Thymus (tissue), 11 donors: ENCODE measurements at regions not wholly inside any gene's neighbourhood (a gene's known extent, or its start where the extent isn't known, plus 50 kb on each side); places are given as distances from the start of the nearest gene placed in this dataset.

ENCODE experiments used
- DNase-seq, 9 donors: peaks; one replicate each; pipeline ENCODE4 v3.0.0-alpha.2; 2013; ENCODE audit warnings: low spot score in 9 of 9, low read depth in 6 of 9, missing footprints in 1 of 9
- H3K27ac ChIP-seq, 2 donors: one replicate each; pipeline ENCODE4 v1.5.1; 2013; ENCODE audit warnings: control low read depth in 1 of 2, low read depth in 1 of 2, low read length in 1 of 2, mild to moderate bottlenecking in 1 of 2, moderate library complexity in 1 of 2
- H3K27me3 ChIP-seq, 2 donors: one replicate each; pipeline ENCODE4 v1.5.1; 2013; ENCODE audit warnings: low read length in 1 of 2; ENCODE audit not compliant: control insufficient read depth in 2 of 2, insufficient read depth in 1 of 2
- H3K36me3 ChIP-seq, 2 donors: one replicate each; pipeline ENCODE4 v1.5.1; 2013; ENCODE audit warnings: low read length in 1 of 2, mild to moderate bottlenecking in 1 of 2, moderate library complexity in 1 of 2; ENCODE audit not compliant: control insufficient read depth in 2 of 2, insufficient read depth in 2 of 2
- H3K4me1 ChIP-seq, 2 donors: one replicate each; pipeline ENCODE4 v1.5.1; 2013; ENCODE audit warnings: low read length in 2 of 2; ENCODE audit not compliant: control insufficient read depth in 2 of 2, insufficient read depth in 2 of 2
- H3K4me3 ChIP-seq, 2 donors: one replicate each; pipeline ENCODE4 v1.5.1; 2013; ENCODE audit warnings: low read length in 2 of 2, control low read depth in 1 of 2, mild to moderate bottlenecking in 1 of 2
- H3K9me3 ChIP-seq, 2 donors: one replicate each; pipeline ENCODE4 v1.5.1; 2013; ENCODE audit warnings: low read length in 1 of 2, mild to moderate bottlenecking in 1 of 2; ENCODE audit not compliant: control insufficient read depth in 2 of 2, insufficient read depth in 1 of 2
- WGBS: extraction: QIAGEN DNeasy Blood & Tissue Kit; methylation state at CpG from one replicate; pipeline ENCODE4 v1.1.7; 2013; 5-methylcytosine and 5-hydroxymethylcytosine counted together
- donor health status: healthy.

DNA sequence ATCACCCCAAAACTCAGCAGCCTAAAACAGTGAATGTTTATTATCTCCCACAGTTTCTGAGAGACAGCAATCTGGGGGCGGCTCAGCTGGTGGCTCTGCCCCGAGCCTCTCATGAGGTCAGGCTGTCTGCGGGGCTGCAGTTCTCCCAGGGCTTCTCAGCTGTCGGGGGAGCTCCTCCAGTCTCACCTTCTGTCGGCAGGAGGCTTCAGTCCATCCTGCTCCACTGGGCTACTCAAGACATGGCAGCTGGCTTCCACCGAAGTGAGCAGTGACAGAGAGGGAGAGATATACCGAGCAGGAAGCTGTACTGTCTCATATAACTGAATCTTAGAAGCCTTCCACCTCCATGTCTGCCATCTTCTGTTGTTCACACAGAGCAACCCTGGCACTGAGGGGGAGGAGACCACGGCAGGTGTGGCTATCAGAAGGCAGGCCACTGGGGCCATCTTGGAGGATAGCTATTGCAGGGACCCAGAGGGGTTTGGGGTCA lies 72.8 kb upstream of the ITGA11 start:
- no peak overlapping the region for H3K4me3 ChIP-seq
- H3K36me3 ChIP-seq, result no peaks in the 10 kb centered on the region
- H3K27me3 ChIP-seq, result no peaks in the 10 kb centered on the region
- no peak overlapping the region for H3K27ac ChIP-seq
- H3K9me3 ChIP-seq, result no peaks in the 10 kb centered on the region
- WGBS, result 67% methylated on average over 8 of the region's 8 CpGs
- DNase-seq, result no peak
- H3K4me1 ChIP-seq, result peaks cover 0 to 11% of the 10 kb centered on the region in 2 donors

- Histone ChIP-seq H3K36me3 (no peaks in the 10 kb centered on the region), H3K27me3 (no peaks in the 10 kb centered on the region), H3K27ac (no peak overlapping the region), H3K4me1 (peaks cover 0 to 11% of the 10 kb centered on the region in 2 donors), H3K4me3 (no peak overlapping the region), H3K9me3 (no peaks in the 10 kb centered on the region)
- DNase-seq, result no peak
- 99% methylated on average over 2 of the region's 2 CpGs for WGBS
Observed at GRCh38 chr15:68506071-68506470, 72.7 kb upstream of the CORO2B start.

GRCh38 chr15:68507447-68507846 lies 71.3 kb upstream of the CORO2B start:
- Histone ChIP-seq H3K4me3 (no peak overlapping the region), H3K27ac (no peak overlapping the region), H3K36me3 (no peaks in the 10 kb centered on the region), H3K4me1 (peaks cover 0 to 11% of the 10 kb centered on the region in 2 donors), H3K27me3 (no peaks in the 10 kb centered on the region), H3K9me3 (no peaks in the 10 kb centered on the region)
- 99% methylated on average over 2 of the region's 2 CpGs for WGBS
- no peak for DNase-seq

DNA sequence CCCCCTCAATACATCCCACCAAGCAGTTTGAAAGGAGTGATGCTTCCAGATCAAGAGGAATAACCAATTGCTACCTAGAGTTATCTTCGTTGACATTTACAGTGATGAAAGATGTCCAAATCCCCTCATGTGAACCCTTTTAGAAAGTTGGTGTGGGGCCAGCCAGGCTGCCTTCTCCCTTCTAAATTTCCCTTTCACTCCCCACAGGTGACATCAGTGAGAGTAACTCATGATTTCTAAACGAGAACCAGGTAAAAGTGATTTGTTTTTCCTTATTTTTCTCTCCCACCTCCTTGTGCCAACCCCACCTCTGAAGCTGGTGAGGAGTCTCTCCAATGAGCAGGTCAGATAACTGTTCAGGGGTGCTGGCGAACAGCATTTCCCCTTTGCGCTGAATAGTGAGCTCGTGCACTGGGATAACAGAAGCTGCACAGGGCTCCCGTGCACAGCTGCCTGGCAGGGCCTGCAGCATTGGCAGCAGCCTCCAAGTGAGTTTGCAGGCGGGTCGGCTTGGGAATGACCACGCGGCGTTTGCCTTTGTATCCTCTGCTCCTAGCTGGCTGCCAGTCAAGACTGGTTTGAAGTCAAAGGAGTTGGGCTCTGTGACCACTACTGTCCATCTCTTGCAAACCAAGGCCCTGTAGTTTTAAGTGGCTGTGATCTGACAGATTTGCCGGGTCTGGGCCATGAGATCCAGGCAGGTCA lies 70.2 kb upstream of the CORO2B start:
- WGBS, result 94% methylated on average over 12 of the region's 12 CpGs
- Histone ChIP-seq H3K4me1 (peaks cover 0 to 11% of the 10 kb centered on the region in 2 donors), H3K4me3 (no peak overlapping the region), H3K27ac (no peak overlapping the region), H3K9me3 (no peaks in the 10 kb centered on the region), H3K27me3 (no peaks in the 10 kb centered on the region), H3K36me3 (no peaks in the 10 kb centered on the region)
- DNase-seq, result no peak

DNA sequence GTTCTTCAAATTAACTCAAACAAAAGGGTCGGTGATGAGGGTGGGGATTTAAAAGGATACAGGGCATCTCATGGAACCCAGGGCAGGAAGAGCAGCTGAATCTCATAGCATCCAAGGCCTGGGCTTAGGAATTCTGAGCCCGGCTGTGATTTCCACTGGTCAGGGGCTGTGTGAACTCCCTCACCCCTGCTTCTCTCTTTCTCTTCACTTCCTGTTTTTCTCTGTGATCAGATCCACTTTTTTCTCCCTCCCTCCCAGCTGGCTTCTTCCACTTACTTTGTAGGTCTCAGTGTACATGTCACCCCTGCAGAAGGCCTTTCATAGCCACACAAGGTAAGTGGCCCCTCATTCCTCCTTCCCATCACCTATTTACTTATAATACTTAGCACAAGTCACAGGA lies 68.2 kb upstream of the CORO2B start:
- Histone ChIP-seq H3K27me3 (no peaks in the 10 kb centered on the region), H3K27ac (no peak overlapping the region), H3K4me3 (no peak overlapping the region), H3K4me1 (no peaks in the 10 kb centered on the region), H3K36me3 (no peaks in the 10 kb centered on the region), H3K9me3 (no peaks in the 10 kb centered on the region)
- WGBS, result 93% methylated on average over 2 of the region's 2 CpGs
- no peak for DNase-seq

GRCh38 chr15:68511073-68511991 lies 67.5 kb upstream of the CORO2B start:
- no peaks in the 10 kb centered on the region for H3K4me1 ChIP-seq
- no peaks in the 10 kb centered on the region for H3K27me3 ChIP-seq
- no peak for DNase-seq
- no peak overlapping the region for H3K4me3 ChIP-seq
- 91% methylated on average over 12 of the region's 12 CpGs for WGBS
- no peak overlapping the region for H3K27ac ChIP-seq
- H3K9me3 ChIP-seq, result no peaks in the 10 kb centered on the region
- no peaks in the 10 kb centered on the region for H3K36me3 ChIP-seq

DNA sequence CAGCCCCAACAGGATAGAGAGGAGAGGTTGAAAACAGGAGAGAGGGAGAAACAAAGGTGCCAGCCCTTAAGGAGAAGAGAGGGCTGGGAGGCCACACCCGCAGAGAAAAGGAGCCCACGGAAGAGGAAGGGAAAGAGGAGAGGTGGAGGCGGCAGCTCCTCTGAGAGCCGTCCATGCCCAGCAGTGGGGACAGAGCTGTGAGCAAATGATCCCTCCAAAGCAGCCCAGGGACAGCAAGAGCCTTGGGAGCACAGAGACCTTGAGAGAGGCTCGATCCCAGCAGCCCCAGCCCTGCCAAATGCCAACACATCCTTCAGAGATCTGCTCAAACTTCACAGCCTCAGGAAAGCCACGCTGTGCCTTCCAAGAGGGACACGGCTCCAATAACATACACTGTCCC lies 66.7 kb upstream of the CORO2B start:
- no peaks in the 10 kb centered on the region for H3K27me3 ChIP-seq

DNA sequence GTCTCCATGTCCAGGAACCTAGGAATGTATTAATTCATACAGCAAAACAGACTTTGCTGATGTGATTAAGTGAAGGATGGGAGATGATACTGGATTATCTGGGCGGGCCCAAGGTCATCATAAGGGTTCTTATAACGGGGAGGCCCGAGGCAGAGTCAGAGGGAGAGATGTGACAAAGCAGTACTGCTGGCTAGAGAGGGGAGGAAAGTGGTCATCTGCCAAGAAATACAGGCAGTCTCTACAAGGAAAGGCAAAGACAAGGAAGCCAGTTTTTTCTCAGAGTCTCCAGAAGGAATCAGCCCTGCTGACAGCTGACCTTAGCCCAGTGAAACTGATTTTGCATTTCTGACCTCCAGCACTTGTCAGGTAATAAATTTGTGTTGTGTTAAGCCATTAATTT lies 66.2 kb upstream of the CORO2B start:
- Histone ChIP-seq H3K4me3 (no peak overlapping the region), H3K36me3 (no peaks in the 10 kb centered on the region), H3K9me3 (no peaks in the 10 kb centered on the region), H3K27me3 (no peaks in the 10 kb centered on the region), H3K27ac (no peak overlapping the region), H3K4me1 (no peaks in the 10 kb centered on the region)
- DNase-seq, result no peak
- WGBS, result 96% methylated on average over 3 of the region's 3 CpGs

More for the DNA sequence above, 66.7 kb upstream of the CORO2B start:
- no peak overlapping the region for H3K27ac ChIP-seq
- H3K4me3 ChIP-seq, result no peak overlapping the region
- 95% methylated on average over 7 of the region's 7 CpGs for WGBS
- no peaks in the 10 kb centered on the region for H3K4me1 ChIP-seq
- no peaks in the 10 kb centered on the region for H3K36me3 ChIP-seq
- no peak for DNase-seq
- no peaks in the 10 kb centered on the region for H3K9me3 ChIP-seq
